IMR-90 (cell line): ENCODE measurements at regions not wholly inside any gene's neighbourhood (a gene's known extent, or its start where the extent isn't known, plus 50 kb on each side); places are given as distances from the start of the nearest gene placed in this dataset.
"Not testable (repeated sequence)": the region's sequence is repeated elsewhere in the genome, so short reads cannot be mapped to it uniquely, and the experiment has no call there.

ENCODE experiments used
- ATAC-seq: fragments of 200-7000 bp; cut with Tn5 transposase; 2 replicates; pipeline ENCODE4 v1.9.1; 2020; ENCODE audit warnings: low read depth, mild to moderate bottlenecking, moderate library complexity
- BruUV-seq: library from RNA; stranded (reverse); fragments of 400-500 nt; replicated peaks from 2 replicates; lab custom pipeline; 2021; lab: Mats Ljungman, UMichigan
- CTCF ChIA-PET: fragments of 300-600 bp; formaldehyde crosslinking; extraction: SDS; loops from one replicate; lab custom pipeline; 2021; ENCODE audit warnings: antibody characterized with exemption; lab: Yijun Ruan, JAX
- POLR2A ChIA-PET: fragments of 300-600 bp; sonication (Branson Sonifier 250); formaldehyde crosslinking; loops from one replicate; lab custom pipeline; 2022; ENCODE audit warnings: antibody characterized with exemption; ENCODE audit not compliant: unreplicated experiment; lab: Charles Lee
- DNase-seq: peaks from one replicate; pipeline ENCODE4 v3.0.0; 2013
- H2AFZ ChIP-seq: replicated peaks from 2 replicates; pipeline ENCODE3; 2013; ENCODE audit warnings: low read length, mild to moderate bottlenecking; ENCODE audit not compliant: poor library complexity
- H2AK5ac ChIP-seq: 2 replicates; pipeline ENCODE4 v1.6.1; 2013; ENCODE audit warnings: low read depth, low read length, inconsistent platforms
- H2AK9ac ChIP-seq: replicated peaks from 2 replicates; pipeline ENCODE3; 2013; ENCODE audit warnings: mild to moderate bottlenecking, low read depth, low read length, moderate library complexity; ENCODE audit not compliant: poor library complexity
- H2BK120ac ChIP-seq: 2 replicates; pipeline ENCODE4 v1.6.1; 2013; ENCODE audit warnings: low read depth, low read length, inconsistent platforms
- H2BK15ac ChIP-seq: 3 replicates; pipeline ENCODE4 v1.6.1; 2013; ENCODE audit warnings: low read depth, low read length, inconsistent platforms
- H2BK20ac ChIP-seq: 2 replicates; pipeline ENCODE4 v1.6.1; 2013; ENCODE audit warnings: low read depth, mild to moderate bottlenecking, inconsistent platforms, low read length, moderate library complexity
- H2BK5ac ChIP-seq: 2 replicates; pipeline ENCODE4 v1.6.1; 2013; ENCODE audit warnings: mild to moderate bottlenecking, low read depth, low read length, inconsistent platforms; ENCODE audit not compliant: poor library complexity, severe bottlenecking
- H3K14ac ChIP-seq: replicated peaks from 2 replicates; pipeline ENCODE4 v1.6.1; 2013; ENCODE audit warnings: low read depth, low read length, inconsistent platforms
- H3K18ac ChIP-seq: 2 replicates; pipeline ENCODE4 v1.6.1; 2013; ENCODE audit warnings: low read depth, low read length, control low read depth
- H3K23ac ChIP-seq: 2 replicates; pipeline ENCODE4 v1.6.1; 2013; ENCODE audit warnings: low read depth, low read length, inconsistent platforms
- H3K27ac ChIP-seq: 2 replicates; pipeline ENCODE4 v1.5.1; 2013; ENCODE audit warnings: mild to moderate bottlenecking, control low read depth, low read length; ENCODE audit not compliant: insufficient read depth
- H3K27me3 ChIP-seq: 2 replicates; pipeline ENCODE4 v1.6.1; 2013; ENCODE audit warnings: low read length; ENCODE audit not compliant: control insufficient read depth, insufficient read depth
- H3K36me3 ChIP-seq: 2 replicates; pipeline ENCODE4 v1.6.1; 2013; ENCODE audit warnings: low read length, mixed read lengths; ENCODE audit not compliant: control insufficient read depth, insufficient read depth
- H3K4ac ChIP-seq: 2 replicates; pipeline ENCODE4 v1.6.1; 2013; ENCODE audit warnings: low read depth, low read length, inconsistent platforms
- H3K4me1 ChIP-seq: 2 replicates; pipeline ENCODE4 v1.6.1; 2013; ENCODE audit warnings: low read length, mixed read lengths; ENCODE audit not compliant: control insufficient read depth, insufficient read depth
- H3K4me2 ChIP-seq: 2 replicates; pipeline ENCODE4 v1.6.1; 2013; ENCODE audit warnings: low read depth, mild to moderate bottlenecking, control low read depth, low read length, moderate library complexity
- H3K4me3 ChIP-seq: 2 replicates; pipeline ENCODE4 v1.5.1; 2013; ENCODE audit warnings: low read depth, mild to moderate bottlenecking, control low read depth, low read length, moderate library complexity; ENCODE audit not compliant: insufficient read depth
- H3K56ac ChIP-seq: 2 replicates; pipeline ENCODE4 v1.6.1; 2013; ENCODE audit warnings: low read length, inconsistent platforms; ENCODE audit not compliant: insufficient read depth; ENCODE audit errors: extremely low read depth
- H3K79me1 ChIP-seq, 2 experiments: 2 replicates each; pipeline ENCODE4 v1.6.1; 2013; ENCODE audit warnings: low read length in 2 of 2, inconsistent platforms in 1 of 2, low read depth in 1 of 2
- H3K9ac ChIP-seq: 2 replicates; pipeline ENCODE4 v1.6.1; 2013; ENCODE audit warnings: low read depth, low read length, control low read depth
- H3K9me1 ChIP-seq: 2 replicates; pipeline ENCODE4 v1.6.1; 2013; ENCODE audit warnings: low read length, inconsistent platforms; ENCODE audit not compliant: insufficient read depth
- H3K9me3 ChIP-seq: 2 replicates; pipeline ENCODE4 v1.6.1; 2013; ENCODE audit warnings: low read length; ENCODE audit not compliant: control insufficient read depth, insufficient read depth
- H4K20me1 ChIP-seq: 2 replicates; pipeline ENCODE4 v1.6.1; 2013; ENCODE audit warnings: low read length, inconsistent platforms; ENCODE audit not compliant: insufficient read depth
- H4K5ac ChIP-seq: 2 replicates; pipeline ENCODE4 v1.6.1; 2013; ENCODE audit warnings: mild to moderate bottlenecking, low read depth, low read length, control low read depth
- H4K8ac ChIP-seq, 2 experiments: 2 replicates each; pipeline ENCODE4 v1.6.1; 2013; ENCODE audit warnings: low read depth in 2 of 2, low read length in 2 of 2, control low read depth in 1 of 2, inconsistent platforms in 1 of 2
- H4K91ac ChIP-seq: 2 replicates; pipeline ENCODE4 v1.6.1; 2013; ENCODE audit warnings: low read depth, low read length, inconsistent platforms; ENCODE audit not compliant: insufficient read depth
- WGBS, 2 experiments: methylation state at CpG; one replicate each; pipeline versions ENCODE4 v1.1.5 to v1.1.7; 2013; ENCODE audit warnings: missing lambda C conversion rate in 2 of 2; ENCODE audit not compliant: insufficient read length in 1 of 2; ENCODE audit errors: extremely low coverage in 2 of 2; 5-methylcytosine and 5-hydroxymethylcytosine counted together
- dilution Hi-C: fragments of 300-500 bp; cut with HindIII; formaldehyde crosslinking; loops from one replicate; pipeline ENCODE4 v1.14.3; 2018; ENCODE audit warnings: low sequenced_read_pairs; ENCODE audit not compliant: unreplicated experiment
- in situ Hi-C: fragments of 300-500 bp; cut with MboI; formaldehyde crosslinking; loops from 3 replicates; pipeline ENCODE4 v1.14.3; 2019; ENCODE audit warnings: low sequenced_read_pairs, inconsistent platforms, mixed read lengths
- intact Hi-C: fragments of 100-400 bp; cut with micrococcal nuclease; formaldehyde crosslinking; loops from 2 replicates; pipeline ENCODE4 v1.10.0; 2022

DNA sequence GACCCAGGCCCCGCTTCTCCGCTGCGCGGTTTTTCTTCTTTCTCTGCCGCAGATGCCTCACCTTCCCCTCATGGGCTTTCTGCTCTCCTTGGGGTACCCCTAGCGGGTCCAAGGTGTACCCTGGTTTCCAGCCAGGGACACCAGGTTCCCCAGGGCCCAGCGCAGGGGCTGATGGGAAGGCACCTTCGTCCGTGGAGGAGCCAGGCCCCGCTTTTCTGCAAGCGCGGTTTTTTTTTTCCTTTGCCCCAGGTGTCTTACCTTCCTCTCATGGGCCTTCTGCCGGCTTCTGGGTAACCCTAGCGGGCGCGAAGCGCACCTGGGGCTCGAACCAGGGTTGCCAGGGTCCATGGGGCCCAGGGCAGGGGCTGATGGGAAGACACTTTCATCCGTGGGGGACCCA, 165.9 kb upstream of the ZNG1F start:
- H3K4me2 ChIP-seq, H2BK5ac ChIP-seq, H3K18ac ChIP-seq, H3K9me1 ChIP-seq, H3K23ac ChIP-seq, H2AK9ac ChIP-seq, H4K8ac ChIP-seq, H3K4me3 ChIP-seq, H2AFZ ChIP-seq, CTCF ChIA-PET, POLR2A ChIA-PET, H2AK5ac ChIP-seq, H3K4me1 ChIP-seq, H3K27ac ChIP-seq, H3K56ac ChIP-seq, H4K5ac ChIP-seq, dilution Hi-C loops, H3K36me3 ChIP-seq, H3K9me3 ChIP-seq, H2BK20ac ChIP-seq, H3K9ac ChIP-seq, H3K14ac ChIP-seq, DNase-seq, H3K4ac ChIP-seq, in situ Hi-C loops, H4K91ac ChIP-seq, H3K79me1 ChIP-seq, H4K20me1 ChIP-seq, H2BK120ac ChIP-seq, H2BK15ac ChIP-seq, ATAC-seq, H3K27me3 ChIP-seq, intact Hi-C loops, BruUV-seq: not testable (repeated sequence)
- WGBS, 2 experiments: no CpG with 5 or more reads among the region's 19 CpGs

DNA sequence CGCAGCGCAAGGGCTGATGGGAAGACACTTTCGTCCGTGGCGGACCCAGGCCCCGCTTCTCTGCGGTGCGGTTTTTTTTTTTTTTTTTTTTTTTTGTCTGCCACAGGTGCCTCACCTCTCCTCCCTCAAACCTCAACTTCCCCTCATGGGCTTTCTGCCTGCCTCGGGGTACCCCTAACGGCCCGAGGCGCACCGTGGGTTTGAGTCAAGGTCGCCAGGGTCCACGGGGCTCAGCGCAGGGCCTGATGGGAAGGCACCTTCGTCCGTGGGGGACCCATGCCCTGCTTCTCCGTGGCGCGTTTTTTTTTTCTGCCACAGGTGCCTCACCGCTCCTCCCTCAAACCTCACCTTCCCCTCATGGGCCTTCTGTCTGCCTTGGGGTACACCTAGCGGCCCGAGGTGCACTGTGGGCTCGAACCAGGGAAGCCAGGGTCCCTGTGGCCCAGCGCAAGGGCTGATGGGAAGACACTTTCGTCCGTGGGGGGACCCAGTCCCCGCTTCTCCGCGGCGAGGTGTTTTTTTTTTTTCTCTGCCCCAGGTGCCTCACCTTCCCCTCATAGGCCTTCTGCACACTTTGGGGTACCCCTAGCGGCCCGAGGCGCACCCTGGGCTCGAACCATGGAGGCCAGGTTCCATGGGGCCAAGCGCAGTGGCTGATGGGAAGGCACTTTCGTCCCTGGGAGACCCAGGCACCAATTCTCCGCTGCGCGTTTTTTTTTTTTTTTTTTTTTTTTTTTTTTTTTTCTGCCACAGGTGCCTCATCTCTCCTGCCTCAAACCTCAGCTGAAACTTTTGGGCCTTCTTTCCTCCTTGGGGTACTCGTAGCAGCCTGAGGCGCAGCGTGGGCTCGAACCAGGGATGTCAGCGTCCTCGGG, 165.2 kb upstream of the ZNG1F start:
- H2AFZ ChIP-seq, H3K4me2 ChIP-seq, H3K9me1 ChIP-seq, H3K27ac ChIP-seq, H3K4me1 ChIP-seq, H2AK5ac ChIP-seq, dilution Hi-C loops, H3K23ac ChIP-seq, intact Hi-C loops, H4K8ac ChIP-seq, H3K4me3 ChIP-seq, BruUV-seq, H3K18ac ChIP-seq, H2BK15ac ChIP-seq, CTCF ChIA-PET, H2BK120ac ChIP-seq, H3K79me1 ChIP-seq, H3K56ac ChIP-seq, DNase-seq, H3K27me3 ChIP-seq, H2BK5ac ChIP-seq, H4K5ac ChIP-seq, H3K4ac ChIP-seq, H4K91ac ChIP-seq, H3K14ac ChIP-seq, H4K20me1 ChIP-seq, H3K9ac ChIP-seq, H3K9me3 ChIP-seq, ATAC-seq, POLR2A ChIA-PET, H2BK20ac ChIP-seq, H2AK9ac ChIP-seq, H3K36me3 ChIP-seq, in situ Hi-C loops: not testable (repeated sequence)
- 27% methylated on average over 3 of the region's 47 CpGs; no CpG with 5 or more reads in 1 of the 2 experiments for WGBS, 2 experiments
